ENCODE measurements at regions not wholly inside any gene's neighbourhood (a gene's known extent, or its start where the extent isn't known, plus 50 kb on each side); places are given as distances from the start of the nearest gene placed in this dataset.

DNA sequence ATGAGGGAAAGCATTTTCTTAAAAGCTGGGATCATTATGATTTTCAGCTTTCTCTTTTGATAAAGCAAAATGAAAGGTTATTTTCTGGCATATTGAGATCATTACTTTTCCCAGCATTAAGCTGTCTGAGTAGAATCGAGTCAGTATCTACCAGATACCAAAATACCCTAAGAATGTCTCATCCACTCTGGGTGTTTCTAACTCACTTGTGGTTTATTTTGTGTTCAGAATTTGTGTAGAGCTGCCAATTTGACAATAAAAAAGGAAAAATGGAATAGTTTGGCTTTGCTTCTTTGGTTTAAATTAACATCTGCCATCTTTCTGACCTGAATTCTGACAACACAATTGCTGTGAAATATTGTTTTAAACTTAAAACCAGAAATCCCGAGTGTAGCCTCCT, 438.7 kb upstream of the ARGLU1 start:
- Histone ChIP-seq H3K27ac (ENCODE audit: low read depth in 1 of 2, low read length in 1 of 2) (no peak overlapping the region), H3K9me3 (ENCODE audit: control insufficient read depth in 4 of 4, insufficient read depth in 3 of 4, low read length in 3 of 4) (no peaks in the 10 kb centered on the region), H3K4me3 (no peak overlapping the region), H3K9ac (ENCODE audit: insufficient read depth in 1 of 2, low read length in 2 of 2) (no peak overlapping the region), H3K4me1 (ENCODE audit: control insufficient read depth in 5 of 5, insufficient read depth in 5 of 5, low read length in 5 of 5) (no peaks in the 10 kb centered on the region), H3K36me3 (ENCODE audit: control insufficient read depth in 4 of 4, insufficient read depth in 4 of 4, low read length in 4 of 4) (no peaks in the 10 kb centered on the region), H3K27me3 (ENCODE audit: control insufficient read depth in 3 of 3, insufficient read depth in 3 of 3, low read length in 2 of 3) (no peaks in the 10 kb centered on the region)
- no peak for ATAC-seq (ENCODE audit: insufficient read depth, low FRiP score)
- 66 to 84% methylated on average over 2 of the region's 2 CpGs for WGBS, 2 donors
- DNase-seq = no peak
- TF ChIP-seq, protein P1, sequence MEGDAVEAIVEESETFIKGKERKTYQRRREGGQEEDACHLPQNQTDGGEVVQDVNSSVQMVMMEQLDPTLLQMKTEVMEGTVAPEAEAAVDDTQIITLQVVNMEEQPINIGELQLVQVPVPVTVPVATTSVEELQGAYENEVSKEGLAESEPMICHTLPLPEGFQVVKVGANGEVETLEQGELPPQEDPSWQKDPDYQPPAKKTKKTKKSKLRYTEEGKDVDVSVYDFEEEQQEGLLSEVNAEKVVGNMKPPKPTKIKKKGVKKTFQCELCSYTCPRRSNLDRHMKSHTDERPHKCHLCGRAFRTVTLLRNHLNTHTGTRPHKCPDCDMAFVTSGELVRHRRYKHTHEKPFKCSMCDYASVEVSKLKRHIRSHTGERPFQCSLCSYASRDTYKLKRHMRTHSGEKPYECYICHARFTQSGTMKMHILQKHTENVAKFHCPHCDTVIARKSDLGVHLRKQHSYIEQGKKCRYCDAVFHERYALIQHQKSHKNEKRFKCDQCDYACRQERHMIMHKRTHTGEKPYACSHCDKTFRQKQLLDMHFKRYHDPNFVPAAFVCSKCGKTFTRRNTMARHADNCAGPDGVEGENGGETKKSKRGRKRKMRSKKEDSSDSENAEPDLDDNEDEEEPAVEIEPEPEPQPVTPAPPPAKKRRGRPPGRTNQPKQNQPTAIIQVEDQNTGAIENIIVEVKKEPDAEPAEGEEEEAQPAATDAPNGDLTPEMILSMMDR (IDR thresholded peaks at IDR 0.05; ENCODE audit: control extremely low read depth, extremely low read depth) = no peak

DNA sequence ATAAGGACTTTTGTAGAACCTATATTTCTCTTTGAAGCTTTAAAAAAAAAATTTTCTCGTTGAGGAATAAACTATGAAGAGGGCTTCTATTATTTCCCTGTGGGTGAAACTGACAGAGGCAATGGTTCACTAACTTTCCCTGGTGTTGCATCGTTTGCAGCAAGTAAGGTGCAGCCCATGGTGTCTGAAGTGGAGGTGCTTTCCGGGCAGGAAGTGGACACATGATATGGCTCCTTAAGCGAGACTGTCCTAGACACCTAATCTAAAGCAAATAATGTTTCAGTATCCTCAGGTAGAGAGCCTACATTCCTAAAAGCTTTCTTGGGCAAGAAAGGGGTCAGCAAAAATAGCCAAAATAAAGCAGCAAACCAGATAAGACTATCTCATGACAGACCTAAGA, 437.6 kb upstream of the ARGLU1 start:
- Histone ChIP-seq H3K36me3 (ENCODE audit: control insufficient read depth in 4 of 4, insufficient read depth in 4 of 4, low read length in 4 of 4) (no peaks in the 10 kb centered on the region), H3K27ac (ENCODE audit: low read depth in 1 of 2, low read length in 1 of 2) (no peak overlapping the region), H3K4me3 (no peak overlapping the region), H3K27me3 (ENCODE audit: control insufficient read depth in 3 of 3, insufficient read depth in 3 of 3, low read length in 2 of 3) (no peaks in the 10 kb centered on the region), H3K9me3 (ENCODE audit: control insufficient read depth in 4 of 4, insufficient read depth in 3 of 4, low read length in 3 of 4) (no peaks in the 10 kb centered on the region), H3K4me1 (ENCODE audit: control insufficient read depth in 5 of 5, insufficient read depth in 5 of 5, low read length in 5 of 5) (no peaks in the 10 kb centered on the region), H3K9ac (ENCODE audit: insufficient read depth in 1 of 2, low read length in 2 of 2) (no peak overlapping the region)
- no peak for DNase-seq
- TF ChIP-seq, protein P1 (IDR thresholded peaks at IDR 0.05; ENCODE audit: control extremely low read depth, extremely low read depth) = no peak
- ATAC-seq (ENCODE audit: insufficient read depth, low FRiP score) = no peak
- WGBS, 2 donors = 67 to 83% methylated on average over 4 of the region's 4 CpGs

DNA sequence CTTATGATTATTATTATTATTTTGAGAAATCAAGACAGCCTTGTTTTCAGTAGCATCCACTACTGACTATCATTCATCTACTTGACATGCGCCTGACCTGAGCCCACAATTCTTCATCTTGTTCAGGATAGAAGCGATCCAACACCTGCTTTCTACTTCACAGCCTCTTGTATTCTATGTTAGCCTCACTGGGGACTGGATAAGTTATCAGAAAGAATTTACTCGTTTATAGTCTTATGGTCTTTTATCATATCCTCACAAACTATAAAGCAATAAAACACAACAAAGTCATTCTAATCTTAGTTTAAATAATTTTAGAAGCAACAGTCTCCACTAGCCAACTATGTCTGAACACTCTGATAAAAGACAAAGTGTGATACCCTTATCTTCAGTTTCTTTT, 436.0 kb upstream of the ARGLU1 start:
- no peaks in the 10 kb centered on the region for H3K4me1 ChIP-seq (ENCODE audit: control insufficient read depth in 5 of 5, insufficient read depth in 5 of 5, low read length in 5 of 5)
- no peak overlapping the region for H3K27ac ChIP-seq (ENCODE audit: low read depth in 1 of 2, low read length in 1 of 2)
- no peak overlapping the region for H3K4me3 ChIP-seq
- H3K9ac ChIP-seq (ENCODE audit: insufficient read depth in 1 of 2, low read length in 2 of 2) = no peak overlapping the region
- TF ChIP-seq, protein P1 (IDR thresholded peaks at IDR 0.05; ENCODE audit: control extremely low read depth, extremely low read depth) = no peak
- H3K36me3 ChIP-seq (ENCODE audit: control insufficient read depth in 4 of 4, insufficient read depth in 4 of 4, low read length in 4 of 4) = no peaks in the 10 kb centered on the region
- DNase-seq = no peak
- H3K27me3 ChIP-seq (ENCODE audit: control insufficient read depth in 3 of 3, insufficient read depth in 3 of 3, low read length in 2 of 3) = no peaks in the 10 kb centered on the region
- H3K9me3 ChIP-seq (ENCODE audit: control insufficient read depth in 4 of 4, insufficient read depth in 3 of 4, low read length in 3 of 4) = no peaks in the 10 kb centered on the region
- WGBS, 2 donors = 70 to 80% methylated on average over 3 of the region's 3 CpGs
- ATAC-seq (ENCODE audit: insufficient read depth, low FRiP score) = no peak

GRCh38 chr13:106998664-106999063, 430.7 kb upstream of the ARGLU1 start:
- peaks cover 0 to 14% (median 0%) of the 10 kb centered on the region in 5 donors for H3K4me1 ChIP-seq (ENCODE audit: control insufficient read depth in 5 of 5, insufficient read depth in 5 of 5, low read length in 5 of 5)
- DNase-seq (no peak), ATAC-seq (ENCODE audit: insufficient read depth, low FRiP score) (no peak)
- no peaks in the 10 kb centered on the region for H3K9me3 ChIP-seq (ENCODE audit: control insufficient read depth in 4 of 4, insufficient read depth in 3 of 4, low read length in 3 of 4)
- H3K9ac ChIP-seq (ENCODE audit: insufficient read depth in 1 of 2, low read length in 2 of 2) = no peak overlapping the region
- H3K36me3 ChIP-seq (ENCODE audit: control insufficient read depth in 4 of 4, insufficient read depth in 4 of 4, low read length in 4 of 4) = no peaks in the 10 kb centered on the region
- H3K27me3 ChIP-seq (ENCODE audit: control insufficient read depth in 3 of 3, insufficient read depth in 3 of 3, low read length in 2 of 3) = no peaks in the 10 kb centered on the region
- TF ChIP-seq, protein P1 (IDR thresholded peaks at IDR 0.05; ENCODE audit: control extremely low read depth, extremely low read depth) = no peak
- 87 to 89% methylated on average over 5 of the region's 5 CpGs for WGBS, 2 donors
- H3K4me3 ChIP-seq = no peak overlapping the region
- no peak overlapping the region for H3K27ac ChIP-seq (ENCODE audit: low read depth in 1 of 2, low read length in 1 of 2)

Measured in lung (tissue), 11 donors.